Mesenchymal stem cell (in vitro differentiated cells and primary cell): ENCODE measurements at regions not wholly inside any gene's neighbourhood (a gene's known extent, or its start where the extent isn't known, plus 50 kb on each side); places are given as distances from the start of the nearest gene placed in this dataset.

Source experiments
- DNase-seq: peaks from one replicate; pipeline ENCODE4 v3.0.0-alpha.2; 2013
- H2AFZ ChIP-seq: one replicate; pipeline ENCODE4 v1.6.1; 2013; ENCODE audit warnings: low read depth, mild to moderate bottlenecking, control low read depth, inconsistent platforms, low read length, moderate library complexity
- H2AK5ac ChIP-seq: 2 replicates; pipeline ENCODE4 v1.6.1; 2013; ENCODE audit warnings: low read length, moderate library complexity, mild to moderate bottlenecking, inconsistent platforms; ENCODE audit not compliant: severe bottlenecking
- H2BK120ac ChIP-seq: one replicate; pipeline ENCODE4 v1.6.1; 2013; ENCODE audit warnings: low read depth, mild to moderate bottlenecking, inconsistent platforms, low read length, moderate library complexity
- H2BK12ac ChIP-seq, 2 experiments: one replicate each; pipeline ENCODE4 v1.6.1; 2013; ENCODE audit warnings: inconsistent platforms in 2 of 2, low read length in 2 of 2, mild to moderate bottlenecking in 2 of 2, moderate library complexity in 2 of 2, control low read depth in 1 of 2
- H2BK15ac ChIP-seq: one replicate; pipeline ENCODE4 v1.6.1; 2013; ENCODE audit warnings: mild to moderate bottlenecking, low read depth, inconsistent platforms; ENCODE audit not compliant: poor library complexity, severe bottlenecking
- H2BK5ac ChIP-seq: 2 replicates; pipeline ENCODE4 v1.6.1; 2013; ENCODE audit warnings: low read depth, mild to moderate bottlenecking, low read length, control low read depth, inconsistent platforms; ENCODE audit not compliant: poor library complexity, severe bottlenecking
- H3K14ac ChIP-seq, 2 experiments: one replicate each; pipeline ENCODE4 v1.6.1; 2013; ENCODE audit warnings: inconsistent platforms in 2 of 2, low read length in 2 of 2, control low read depth in 1 of 2, mild to moderate bottlenecking in 1 of 2, moderate library complexity in 1 of 2
- H3K18ac ChIP-seq, 2 experiments: one replicate each; pipeline ENCODE4 v1.6.1; 2013; ENCODE audit warnings: inconsistent platforms in 2 of 2, low read length in 2 of 2, control low read depth in 1 of 2, low read depth in 1 of 2, mild to moderate bottlenecking in 1 of 2
- H3K23ac ChIP-seq, 2 experiments: one replicate each; pipeline ENCODE4 v1.6.1; 2013; ENCODE audit warnings: inconsistent platforms in 2 of 2, low read length in 2 of 2, mild to moderate bottlenecking in 2 of 2, moderate library complexity in 2 of 2, control low read depth in 1 of 2
- H3K27ac ChIP-seq: 2 replicates; pipeline ENCODE4 v1.5.1; 2013; ENCODE audit warnings: mild to moderate bottlenecking, moderate library complexity, low read length, control low read depth, inconsistent platforms; ENCODE audit not compliant: poor library complexity, severe bottlenecking
- H3K27me3 ChIP-seq, 2 experiments: 2 replicates each; pipeline versions ENCODE4 v1.6.1 to v1.7.0; 2013; ENCODE audit warnings: low read length in 2 of 2, mild to moderate bottlenecking in 2 of 2, moderate library complexity in 2 of 2, control low read depth in 1 of 2, inconsistent platforms in 1 of 2; ENCODE audit not compliant: control insufficient read depth in 1 of 2, insufficient read depth in 1 of 2
- H3K36me3 ChIP-seq, 2 experiments: 2 replicates each; pipeline versions ENCODE4 v1.6.1 to v1.7.0; 2013; ENCODE audit warnings: low read length in 2 of 2, control low read depth in 1 of 2, inconsistent platforms in 1 of 2, low read depth in 1 of 2, mild to moderate bottlenecking in 1 of 2; ENCODE audit not compliant: insufficient read depth in 2 of 2, control insufficient read depth in 1 of 2
- H3K4ac ChIP-seq, 2 experiments: one replicate each; pipeline ENCODE4 v1.6.1; 2013; ENCODE audit warnings: inconsistent platforms in 2 of 2, low read length in 2 of 2, mild to moderate bottlenecking in 2 of 2, moderate library complexity in 2 of 2, control low read depth in 1 of 2, low read depth in 1 of 2
- H3K4me1 ChIP-seq: 2 replicates; pipeline ENCODE4 v1.6.1; 2013; ENCODE audit warnings: low read depth, low read length, control low read depth; ENCODE audit not compliant: control insufficient read depth, insufficient read depth
- H3K4me2 ChIP-seq: 2 replicates; pipeline ENCODE4 v1.6.1; 2013; ENCODE audit warnings: low read length, mild to moderate bottlenecking, inconsistent platforms; ENCODE audit not compliant: poor library complexity, severe bottlenecking
- H3K4me3 ChIP-seq, 2 experiments: 2 replicates each; pipeline versions ENCODE4 v1.5.1 to v1.7.0; 2013; ENCODE audit warnings: low read length in 2 of 2, mild to moderate bottlenecking in 2 of 2, control low read depth in 1 of 2, low read depth in 1 of 2; ENCODE audit not compliant: insufficient read depth in 1 of 2
- H3K79me1 ChIP-seq: replicated peaks from 2 replicates; pipeline ENCODE4 v1.6.1; 2013; ENCODE audit warnings: mild to moderate bottlenecking, control low read depth, low read length, inconsistent platforms; ENCODE audit not compliant: poor library complexity, severe bottlenecking
- H3K9ac ChIP-seq: 2 replicates; pipeline ENCODE4 v1.7.0; 2013; ENCODE audit warnings: mild to moderate bottlenecking, low read length, moderate library complexity
- H3K9me3 ChIP-seq: 2 replicates; pipeline ENCODE4 v1.7.0; 2013; ENCODE audit warnings: mild to moderate bottlenecking, low read length; ENCODE audit not compliant: control insufficient read depth
- H4K8ac ChIP-seq: one replicate; pipeline ENCODE4 v1.6.1; 2013; ENCODE audit warnings: inconsistent platforms, mild to moderate bottlenecking, low read length, moderate library complexity
- H4K91ac ChIP-seq: one replicate; pipeline ENCODE4 v1.6.1; 2013; ENCODE audit warnings: mild to moderate bottlenecking, low read length, inconsistent platforms
- WGBS: methylation state at CpG from one replicate; pipeline ENCODE4 v1.1.7; 2013; ENCODE audit warnings: mixed read lengths; 5-methylcytosine and 5-hydroxymethylcytosine counted together

DNA sequence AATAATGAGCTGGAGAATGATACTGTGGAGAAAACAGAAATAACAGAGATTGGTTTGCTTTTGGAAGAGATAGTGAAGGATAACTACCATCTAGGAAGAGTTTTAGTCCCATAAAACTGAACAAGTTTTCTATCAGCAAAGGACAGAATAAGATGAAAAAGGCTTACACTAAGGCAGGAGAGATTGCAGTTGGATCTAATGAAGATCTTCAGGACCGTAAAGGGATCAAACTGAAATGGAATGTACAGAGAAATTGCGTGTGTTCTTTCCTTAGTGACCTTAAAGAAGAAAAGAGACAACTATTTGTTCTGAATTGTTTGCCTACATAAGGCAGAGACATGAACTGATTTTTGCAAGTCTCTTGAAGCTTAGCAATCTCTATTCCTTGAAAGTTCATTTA is 191.7 kb upstream of the MTPN start:
- Histone ChIP-seq H3K4me2 (no peak overlapping the region), H2AK5ac (no peak overlapping the region), H3K79me1 (no peaks in the 10 kb centered on the region), H3K14ac (no peak overlapping the region), H3K18ac (no peak overlapping the region), H3K9ac (no peak overlapping the region), H2BK15ac (no peak overlapping the region), H3K4ac (no peak overlapping the region), H3K23ac (no peak overlapping the region), H2BK120ac (no peak overlapping the region), H3K36me3 (no peaks in the 10 kb centered on the region), H3K27me3 (no peaks in the 10 kb centered on the region), H4K8ac (no peak overlapping the region), H4K91ac (no peak overlapping the region), H3K4me3 (no peak overlapping the region), H3K9me3 (no peaks in the 10 kb centered on the region), H2BK12ac (no peak overlapping the region), H3K4me1 (no peaks in the 10 kb centered on the region), H3K27ac (no peak overlapping the region), H2AFZ (no peak overlapping the region), H2BK5ac (no peak overlapping the region)
- no peak for DNase-seq
- WGBS, result 79% methylated on average over 2 of the region's 2 CpGs

- Histone ChIP-seq H3K27me3 (no peaks in the 10 kb centered on the region), H3K14ac (no peak overlapping the region), H3K36me3 (no peaks in the 10 kb centered on the region), H2BK15ac (no peak overlapping the region), H2BK120ac (no peak overlapping the region), H3K4me2 (no peak overlapping the region), H3K18ac (no peak overlapping the region), H2AK5ac (no peak overlapping the region), H3K23ac (no peak overlapping the region), H3K27ac (no peak overlapping the region), H3K4me3 (no peak overlapping the region), H4K8ac (no peak overlapping the region), H2BK12ac (no peak overlapping the region), H4K91ac (no peak overlapping the region), H3K9ac (no peak overlapping the region), H2BK5ac (no peak overlapping the region), H2AFZ (no peak overlapping the region), H3K4ac (no peak overlapping the region), H3K79me1 (no peaks in the 10 kb centered on the region), H3K9me3 (no peaks in the 10 kb centered on the region), H3K4me1 (no peaks in the 10 kb centered on the region)
- DNase-seq, result peak; percentile 16
- 13% methylated on average over 2 of the region's 4 CpGs for WGBS
Measured at GRCh38 chr7:136167991-136168390, 190.8 kb upstream of the MTPN start.

- H3K27me3 ChIP-seq, result no peaks in the 10 kb centered on the region
- H3K27ac ChIP-seq, result no peak overlapping the region
- H3K23ac ChIP-seq, result no peak overlapping the region
- H3K9me3 ChIP-seq, result no peaks in the 10 kb centered on the region
- no peak overlapping the region for H3K9ac ChIP-seq
- H2BK5ac ChIP-seq, result no peak overlapping the region
- H3K4me3 ChIP-seq, result no peak overlapping the region
- DNase-seq, result no peak
- no peak overlapping the region for H2BK15ac ChIP-seq
- no peaks in the 10 kb centered on the region for H3K79me1 ChIP-seq
- H4K8ac ChIP-seq, result no peak overlapping the region
- no peak overlapping the region for H2AK5ac ChIP-seq
- no peak overlapping the region for H3K4ac ChIP-seq
- WGBS, result 94% methylated on average over 1 of the region's 1 CpG
- no peak overlapping the region for H3K18ac ChIP-seq
- H3K4me1 ChIP-seq, result no peaks in the 10 kb centered on the region
- H4K91ac ChIP-seq, result no peak overlapping the region
- no peak overlapping the region for H2AFZ ChIP-seq
- no peak overlapping the region for H2BK120ac ChIP-seq
- no peak overlapping the region for H3K4me2 ChIP-seq
- no peak overlapping the region for H3K14ac ChIP-seq
- no peak overlapping the region for H2BK12ac ChIP-seq
- no peaks in the 10 kb centered on the region for H3K36me3 ChIP-seq
Measured at GRCh38 chr7:136166521-136166920, 189.4 kb upstream of the MTPN start.

DNA sequence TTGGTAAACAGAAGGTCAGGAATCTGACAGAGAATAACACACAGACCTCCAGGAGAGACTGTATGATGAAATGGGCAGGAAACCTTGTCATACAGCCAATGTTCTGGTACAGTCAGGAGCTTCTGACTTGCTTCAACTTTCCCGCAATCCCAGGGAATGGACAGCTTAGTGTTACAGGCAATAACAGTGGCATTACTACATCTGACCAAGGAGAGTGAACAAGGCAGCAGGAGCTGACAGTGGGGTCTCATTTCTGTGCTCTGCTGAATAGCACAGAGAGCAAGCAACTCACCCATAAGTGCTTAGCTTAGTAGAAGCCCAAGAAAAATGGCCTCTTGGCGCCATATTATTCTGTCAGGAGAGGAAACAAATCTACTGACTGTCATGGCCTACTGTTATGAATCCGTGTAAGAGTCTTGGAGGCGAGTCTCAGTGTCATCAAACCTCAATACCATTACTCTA is 186.2 kb upstream of the MTPN start:
- H2AFZ ChIP-seq, result no peak overlapping the region
- H3K27ac ChIP-seq, result no peak overlapping the region
- no peak overlapping the region for H2BK120ac ChIP-seq
- H3K36me3 ChIP-seq, result no peaks in the 10 kb centered on the region
- H3K14ac ChIP-seq, result no peak overlapping the region
- peak; percentile 20 for DNase-seq
- H4K8ac ChIP-seq, result no peak overlapping the region
- H3K27me3 ChIP-seq, result no peaks in the 10 kb centered on the region
- no peak overlapping the region for H3K18ac ChIP-seq
- no peak overlapping the region for H2AK5ac ChIP-seq
- no peak overlapping the region for H4K91ac ChIP-seq
- WGBS, result 100% methylated on average over 2 of the region's 4 CpGs
- H3K23ac ChIP-seq, result no peak overlapping the region
- H3K4me3 ChIP-seq, result no peak overlapping the region
- no peaks in the 10 kb centered on the region for H3K9me3 ChIP-seq
- H3K4me2 ChIP-seq, result no peak overlapping the region
- no peak overlapping the region for H2BK5ac ChIP-seq
- no peaks in the 10 kb centered on the region for H3K79me1 ChIP-seq
- H2BK12ac ChIP-seq, result no peak overlapping the region
- H2BK15ac ChIP-seq, result no peak overlapping the region
- no peak overlapping the region for H3K9ac ChIP-seq
- H3K4ac ChIP-seq, result no peak overlapping the region
- H3K4me1 ChIP-seq, result no peaks in the 10 kb centered on the region
